ENCODE measurements at regions not wholly inside any gene's neighbourhood (a gene's known extent, or its start where the extent isn't known, plus 50 kb on each side); places are given as distances from the start of the nearest gene placed in this dataset.
A peak's percentile ranks its signal among the peaks of the same experiment; 100 is the strongest.

GRCh38 chr6:167682125-167682524 is 144.6 kb upstream of the AFDN start:
- FAIRE-seq = no peak
- peaks cover 4% of the 10 kb centered on the region for H3K27me3 ChIP-seq (ENCODE audit: control insufficient read depth, insufficient read depth, low read length)
- H3K4me3 ChIP-seq (ENCODE audit: low read depth, low read length) = no peak overlapping the region

GRCh38 chr6:167682546-167683027 is 144.1 kb upstream of the AFDN start:
- FAIRE-seq (no peak), DNase-seq (ENCODE audit: low read depth) (no peak)
- no peaks in the 10 kb centered on the region for H3K36me3 ChIP-seq (ENCODE audit: control insufficient read depth, insufficient read depth, low read length)
- peaks cover 4% of the 10 kb centered on the region for H3K27me3 ChIP-seq (ENCODE audit: control insufficient read depth, insufficient read depth, low read length)
- TF ChIP-seq CTCF (IDR thresholded peaks at IDR 0.05; ENCODE audit: insufficient read depth, low read length, severe bottlenecking) = no peak
- H3K4me3 ChIP-seq (ENCODE audit: low read depth, low read length) = no peak overlapping the region

More at GRCh38 chr6:167682125-167682524, 144.6 kb upstream of the AFDN start:
- no peak for DNase-seq (ENCODE audit: low read depth)
- no peaks in the 10 kb centered on the region for H3K36me3 ChIP-seq (ENCODE audit: control insufficient read depth, insufficient read depth, low read length)
- TF ChIP-seq CTCF (IDR thresholded peaks at IDR 0.05; ENCODE audit: insufficient read depth, low read length, severe bottlenecking) = no peak

GRCh38 chr6:167683028-167683862 is 143.5 kb upstream of the AFDN start:
- FAIRE-seq = peak; percentile 36
- no peak for TF ChIP-seq CTCF (IDR thresholded peaks at IDR 0.05; ENCODE audit: insufficient read depth, low read length, severe bottlenecking)
- H3K4me3 ChIP-seq (ENCODE audit: low read depth, low read length) = no peak overlapping the region
- H3K27me3 ChIP-seq (ENCODE audit: control insufficient read depth, insufficient read depth, low read length) = peaks cover 1% of the 10 kb centered on the region
- H3K36me3 ChIP-seq (ENCODE audit: control insufficient read depth, insufficient read depth, low read length) = no peaks in the 10 kb centered on the region
- peak; percentile 15 for DNase-seq (ENCODE audit: low read depth)

- FAIRE-seq (no peak), DNase-seq (ENCODE audit: low read depth) (no peak)
- no peak overlapping the region for H3K4me3 ChIP-seq (ENCODE audit: low read depth, low read length)
- no peaks in the 10 kb centered on the region for H3K36me3 ChIP-seq (ENCODE audit: control insufficient read depth, insufficient read depth, low read length)
- no peaks in the 10 kb centered on the region for H3K27me3 ChIP-seq (ENCODE audit: control insufficient read depth, insufficient read depth, low read length)
- TF ChIP-seq CTCF (IDR thresholded peaks at IDR 0.05; ENCODE audit: insufficient read depth, low read length, severe bottlenecking) = no peak
These were observed 142.2 kb upstream of the AFDN start for GRCh38 chr6:167684276-167685104.

DNA sequence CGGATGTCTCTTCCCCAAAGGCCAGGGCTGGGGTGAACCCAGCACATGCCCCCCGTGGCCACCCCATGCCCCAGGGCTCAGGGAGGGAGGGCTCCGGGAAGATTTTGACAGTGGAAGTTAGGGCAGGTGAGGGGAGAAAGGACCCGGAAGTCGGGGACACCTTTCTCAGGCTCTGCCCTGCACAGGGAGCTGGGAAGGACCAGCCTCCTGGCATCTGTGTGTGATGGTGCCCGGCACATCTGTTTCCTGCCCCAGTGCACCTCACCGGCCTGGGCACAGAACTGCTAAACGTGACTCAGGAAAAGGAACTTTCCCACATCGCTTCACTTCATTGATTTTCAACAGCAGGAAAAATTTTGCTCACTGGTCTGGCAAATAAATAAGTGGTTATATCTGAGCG is 141.1 kb upstream of the AFDN start:
- FAIRE-seq (no peak), DNase-seq (ENCODE audit: low read depth) (no peak)
- TF ChIP-seq CTCF (IDR thresholded peaks at IDR 0.05; ENCODE audit: insufficient read depth, low read length, severe bottlenecking) = no peak

More for the DNA sequence above, 141.1 kb upstream of the AFDN start:
- Histone ChIP-seq H3K27me3 (ENCODE audit: control insufficient read depth, insufficient read depth, low read length) (no peaks in the 10 kb centered on the region), H3K36me3 (ENCODE audit: control insufficient read depth, insufficient read depth, low read length) (no peaks in the 10 kb centered on the region), H3K4me3 (ENCODE audit: low read depth, low read length) (no peak overlapping the region)
